Trophoblast cell (in vitro differentiated cells and primary cell): ENCODE measurements at regions not wholly inside any gene's neighbourhood (a gene's known extent, or its start where the extent isn't known, plus 50 kb on each side); places are given as distances from the start of the nearest gene placed in this dataset.

Experiments
- DNase-seq, 2 donors: peaks; one replicate each; pipeline ENCODE4 v3.0.0-alpha.2; 2016
- H2AFZ ChIP-seq: 2 replicates; pipeline ENCODE4 v1.6.1; 2013; ENCODE audit warnings: low read length, moderate library complexity, mild to moderate bottlenecking; ENCODE audit not compliant: insufficient read depth, poor library complexity
- H2AK5ac ChIP-seq: 2 replicates; pipeline ENCODE4 v1.6.1; 2013; ENCODE audit warnings: mild to moderate bottlenecking, low read length
- H2BK120ac ChIP-seq: 2 replicates; pipeline ENCODE4 v1.6.1; 2013; ENCODE audit warnings: low read length, mild to moderate bottlenecking, moderate library complexity; ENCODE audit not compliant: insufficient read depth, poor library complexity
- H2BK12ac ChIP-seq: 2 replicates; pipeline ENCODE4 v1.6.1; 2013; ENCODE audit warnings: mild to moderate bottlenecking, low read length, moderate library complexity
- H2BK5ac ChIP-seq: 2 replicates; pipeline ENCODE4 v1.6.1; 2013; ENCODE audit warnings: low read length, low read depth, moderate library complexity, mild to moderate bottlenecking; ENCODE audit not compliant: poor library complexity
- H3K14ac ChIP-seq: 2 replicates; pipeline ENCODE4 v1.6.1; 2013; ENCODE audit warnings: mild to moderate bottlenecking, low read length
- H3K18ac ChIP-seq: 2 replicates; pipeline ENCODE4 v1.6.1; 2013; ENCODE audit warnings: mild to moderate bottlenecking, low read length
- H3K23ac ChIP-seq: 2 replicates; pipeline ENCODE4 v1.6.1; 2013; ENCODE audit warnings: low read length
- H3K27ac ChIP-seq: 2 replicates; pipeline ENCODE4 v1.5.1; 2013; ENCODE audit warnings: low read depth, mild to moderate bottlenecking, inconsistent platforms, low read length, moderate library complexity
- H3K27me3 ChIP-seq: 2 replicates; pipeline ENCODE4 v1.6.1; 2013; ENCODE audit warnings: inconsistent platforms, mild to moderate bottlenecking, low read length, moderate library complexity; ENCODE audit not compliant: insufficient read depth
- H3K36me3 ChIP-seq, 2 experiments: 1 replicate in 1 of 2; 2 replicates in 1 of 2; pipeline ENCODE4 v1.6.1; 2013; ENCODE audit warnings: low read length in 2 of 2, mild to moderate bottlenecking in 2 of 2, moderate library complexity in 1 of 2; ENCODE audit not compliant: insufficient read depth in 2 of 2, control insufficient read depth in 1 of 2
- H3K4ac ChIP-seq: 2 replicates; pipeline ENCODE4 v1.6.1; 2013; ENCODE audit warnings: low read depth, mild to moderate bottlenecking, low read length, moderate library complexity
- H3K4me1 ChIP-seq, 2 experiments: 1 replicate in 1 of 2; 2 replicates in 1 of 2; pipeline ENCODE4 v1.6.1; 2013; ENCODE audit warnings: low read length in 2 of 2, mild to moderate bottlenecking in 2 of 2, moderate library complexity in 1 of 2; ENCODE audit not compliant: insufficient read depth in 2 of 2, control insufficient read depth in 1 of 2
- H3K4me2 ChIP-seq: 2 replicates; pipeline ENCODE4 v1.6.1; 2013; ENCODE audit warnings: inconsistent platforms, mild to moderate bottlenecking, low read length, moderate library complexity
- H3K4me3 ChIP-seq: 2 replicates; pipeline ENCODE4 v1.5.1; 2013; ENCODE audit warnings: mild to moderate bottlenecking, low read depth, low read length, inconsistent platforms
- H3K79me1 ChIP-seq: one replicate; pipeline ENCODE4 v1.6.1; 2013; ENCODE audit warnings: low read length
- H3K79me2 ChIP-seq: 2 replicates; pipeline ENCODE4 v1.6.1; 2013; ENCODE audit warnings: low read length, mild to moderate bottlenecking; ENCODE audit not compliant: control insufficient read depth, insufficient read depth, poor library complexity
- H3K9ac ChIP-seq: 2 replicates; pipeline ENCODE4 v1.6.1; 2013; ENCODE audit warnings: mild to moderate bottlenecking, low read length
- H3K9me3 ChIP-seq: 2 replicates; pipeline ENCODE4 v1.6.1; 2013; ENCODE audit warnings: low read depth, mild to moderate bottlenecking, control low read depth, inconsistent platforms, low read length; ENCODE audit not compliant: insufficient read depth
- H4K12ac ChIP-seq: 2 replicates; pipeline ENCODE4 v1.6.1; 2013; ENCODE audit warnings: low read depth, mild to moderate bottlenecking, low read length, moderate library complexity
- H4K8ac ChIP-seq: 2 replicates; pipeline ENCODE4 v1.6.1; 2013; ENCODE audit warnings: low read depth, mild to moderate bottlenecking, low read length, moderate library complexity
- H4K91ac ChIP-seq: one replicate; pipeline ENCODE4 v1.6.1; 2013; ENCODE audit warnings: low read depth, mild to moderate bottlenecking, low read length, moderate library complexity
- WGBS: extraction: QIAGEN DNeasy Blood & Tissue Kit; methylation state at CpG from one replicate; pipeline ENCODE4 v1.1.7; 2013; ENCODE audit warnings: missing lambda C conversion rate; ENCODE audit not compliant: insufficient read length, insufficient coverage; ENCODE audit errors: extremely low coverage; 5-methylcytosine and 5-hydroxymethylcytosine counted together

GRCh38 chr2:14182227-14182946, 450.1 kb upstream of the LRATD1 start:
- Histone ChIP-seq H2BK12ac (no peak overlapping the region), H3K27me3 (no peaks in the 10 kb centered on the region), H3K4me2 (no peak overlapping the region), H3K36me3 (no peaks in the 10 kb centered on the region), H3K4ac (no peak overlapping the region), H3K4me3 (no peak overlapping the region), H3K79me2 (no peaks in the 10 kb centered on the region), H4K12ac (no peak overlapping the region), H4K91ac (no peak overlapping the region), H3K4me1 (no peaks in the 10 kb centered on the region), H3K18ac (no peak overlapping the region), H3K14ac (no peak overlapping the region), H3K23ac (no peak overlapping the region), H3K27ac (no peak overlapping the region), H2BK5ac (no peak overlapping the region), H2BK120ac (no peak overlapping the region), H3K9ac (no peak overlapping the region), H3K9me3 (no peaks in the 10 kb centered on the region), H4K8ac (no peak overlapping the region), H2AFZ (no peak overlapping the region), H2AK5ac (no peak overlapping the region), H3K79me1 (no peaks in the 10 kb centered on the region)
- WGBS, result no CpG with 5 or more reads among the region's 16 CpGs
- DNase-seq, result no peak

GRCh38 chr2:14185906-14186305, 446.6 kb upstream of the LRATD1 start:
- Histone ChIP-seq H3K79me1 (no peaks in the 10 kb centered on the region), H3K27ac (no peak overlapping the region), H4K12ac (no peak overlapping the region), H4K91ac (no peak overlapping the region), H2BK120ac (no peak overlapping the region), H3K4ac (no peak overlapping the region), H3K9ac (no peak overlapping the region), H2AK5ac (no peak overlapping the region), H3K9me3 (no peaks in the 10 kb centered on the region), H3K4me3 (no peak overlapping the region), H3K18ac (no peak overlapping the region), H3K14ac (no peak overlapping the region), H3K27me3 (no peaks in the 10 kb centered on the region), H2BK12ac (no peak overlapping the region), H4K8ac (no peak overlapping the region), H2AFZ (no peak overlapping the region), H3K4me1 (no peaks in the 10 kb centered on the region), H3K4me2 (no peak overlapping the region), H3K36me3 (no peaks in the 10 kb centered on the region), H3K79me2 (no peaks in the 10 kb centered on the region), H3K23ac (no peak overlapping the region), H2BK5ac (no peak overlapping the region)
- DNase-seq, result no peak
- no CpG with 5 or more reads among the region's 2 CpGs for WGBS

GRCh38 chr2:14188446-14188845, 444.1 kb upstream of the LRATD1 start:
- no peak for DNase-seq
- Histone ChIP-seq H3K79me1 (no peaks in the 10 kb centered on the region), H4K8ac (no peak overlapping the region), H3K9ac (no peak overlapping the region), H3K23ac (no peak overlapping the region), H3K36me3 (no peaks in the 10 kb centered on the region), H2AK5ac (no peak overlapping the region), H3K79me2 (no peaks in the 10 kb centered on the region), H3K27me3 (no peaks in the 10 kb centered on the region), H3K4me2 (no peak overlapping the region), H3K9me3 (no peaks in the 10 kb centered on the region), H4K12ac (no peak overlapping the region), H3K4ac (no peak overlapping the region), H3K4me3 (no peak overlapping the region), H3K14ac (no peak overlapping the region), H3K27ac (no peak overlapping the region), H3K4me1 (no peaks in the 10 kb centered on the region), H2BK5ac (no peak overlapping the region), H3K18ac (no peak overlapping the region), H2BK120ac (no peak overlapping the region), H2AFZ (no peak overlapping the region), H4K91ac (no peak overlapping the region), H2BK12ac (no peak overlapping the region)
- WGBS, result no CpG with 5 or more reads among the region's 6 CpGs

- Histone ChIP-seq H3K4ac (no peak overlapping the region), H3K4me3 (no peak overlapping the region), H3K9me3 (no peaks in the 10 kb centered on the region), H3K27ac (no peak overlapping the region), H2AFZ (no peak overlapping the region), H2BK5ac (no peak overlapping the region), H3K79me2 (no peaks in the 10 kb centered on the region), H4K91ac (no peak overlapping the region), H3K18ac (no peak overlapping the region), H3K14ac (no peak overlapping the region), H3K4me2 (no peak overlapping the region), H3K27me3 (no peaks in the 10 kb centered on the region), H2AK5ac (no peak overlapping the region), H3K4me1 (no peaks in the 10 kb centered on the region), H2BK120ac (no peak overlapping the region), H3K23ac (no peak overlapping the region), H4K12ac (no peak overlapping the region), H2BK12ac (no peak overlapping the region), H3K9ac (no peak overlapping the region), H3K36me3 (no peaks in the 10 kb centered on the region), H4K8ac (no peak overlapping the region), H3K79me1 (no peaks in the 10 kb centered on the region)
- no CpG with 5 or more reads among the region's 2 CpGs for WGBS
- DNase-seq, result peak; percentile 3 to 32
Measured at GRCh38 chr2:14189929-14190328, 442.6 kb upstream of the LRATD1 start.
